ENCODE measurements at regions not wholly inside any gene's neighbourhood (a gene's known extent, or its start where the extent isn't known, plus 50 kb on each side); places are given as distances from the start of the nearest gene placed in this dataset.

DNA sequence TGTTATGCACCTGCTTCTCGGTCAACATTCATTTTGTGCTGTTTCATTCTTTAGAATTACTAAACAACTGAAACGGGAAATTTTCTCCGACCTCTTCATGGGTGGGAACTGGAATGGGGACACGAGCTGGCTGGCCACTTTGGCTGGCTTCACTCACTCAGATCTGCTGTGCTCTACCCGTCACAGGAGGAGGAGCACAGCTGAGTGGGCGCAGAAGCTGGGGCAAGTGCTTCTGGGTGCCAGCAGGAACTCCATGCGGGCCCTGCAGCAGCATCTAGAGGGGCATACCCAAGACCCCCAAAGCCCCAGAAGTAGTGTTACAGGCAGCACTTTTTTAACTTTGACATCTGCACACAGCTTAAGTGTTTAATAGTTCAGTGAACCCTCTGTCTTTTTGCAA lies 109.6 kb downstream of the TMEM144 start:
- no peak for TF ChIP-seq CBX3 (IDR thresholded peaks at IDR 0.05; ENCODE audit: low read depth)
- no peak for TF ChIP-seq CTCF (IDR thresholded peaks at IDR 0.05 in 2 of 3, conservative IDR thresholded peaks at IDR 0.05 in 1 of 3; ENCODE audit: borderline replicate concordance in 1 of 3, insufficient read depth in 1 of 3, low read depth in 2 of 3, low read length in 2 of 3)
- TF ChIP-seq SP1 (IDR thresholded peaks at IDR 0.05; ENCODE audit: low read depth) = no peak
- no peak for TF ChIP-seq POLR2AphosphoS5 (IDR thresholded peaks at IDR 0.05; ENCODE audit: low read depth, low read length)
- no peak for TF ChIP-seq EZH2 (IDR thresholded peaks at IDR 0.05)
- TF ChIP-seq, protein P1, sequence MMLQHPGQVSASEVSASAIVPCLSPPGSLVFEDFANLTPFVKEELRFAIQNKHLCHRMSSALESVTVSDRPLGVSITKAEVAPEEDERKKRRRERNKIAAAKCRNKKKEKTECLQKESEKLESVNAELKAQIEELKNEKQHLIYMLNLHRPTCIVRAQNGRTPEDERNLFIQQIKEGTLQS (IDR thresholded peaks at IDR 0.05) = no peak
- no peak for TF ChIP-seq POLR2A (IDR thresholded peaks at IDR 0.05; ENCODE audit: borderline replicate concordance, extremely low read depth, insufficient read depth, insufficient read length)
- TF ChIP-seq, protein P2, sequence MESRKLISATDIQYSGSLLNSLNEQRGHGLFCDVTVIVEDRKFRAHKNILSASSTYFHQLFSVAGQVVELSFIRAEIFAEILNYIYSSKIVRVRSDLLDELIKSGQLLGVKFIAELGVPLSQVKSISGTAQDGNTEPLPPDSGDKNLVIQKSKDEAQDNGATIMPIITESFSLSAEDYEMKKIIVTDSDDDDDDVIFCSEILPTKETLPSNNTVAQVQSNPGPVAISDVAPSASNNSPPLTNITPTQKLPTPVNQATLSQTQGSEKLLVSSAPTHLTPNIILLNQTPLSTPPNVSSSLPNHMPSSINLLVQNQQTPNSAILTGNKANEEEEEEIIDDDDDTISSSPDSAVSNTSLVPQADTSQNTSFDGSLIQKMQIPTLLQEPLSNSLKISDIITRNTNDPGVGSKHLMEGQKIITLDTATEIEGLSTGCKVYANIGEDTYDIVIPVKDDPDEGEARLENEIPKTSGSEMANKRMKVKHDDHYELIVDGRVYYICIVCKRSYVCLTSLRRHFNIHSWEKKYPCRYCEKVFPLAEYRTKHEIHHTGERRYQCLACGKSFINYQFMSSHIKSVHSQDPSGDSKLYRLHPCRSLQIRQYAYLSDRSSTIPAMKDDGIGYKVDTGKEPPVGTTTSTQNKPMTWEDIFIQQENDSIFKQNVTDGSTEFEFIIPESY (IDR thresholded peaks at IDR 0.05; ENCODE audit: extremely low read depth, insufficient replicate concordance, low read length) = no peak
- no peak for TF ChIP-seq EZH2phosphoT487 (IDR thresholded peaks at IDR 0.05; ENCODE audit: borderline replicate concordance)
- no peak for TF ChIP-seq RAD21 (IDR thresholded peaks at IDR 0.05; ENCODE audit: low read depth)
- TF ChIP-seq FOSL1 (IDR thresholded peaks at IDR 0.05; ENCODE audit: low read depth) = no peak
